Fibroblast of skin of right biceps (primary cell): ENCODE measurements at regions not wholly inside any gene's neighbourhood (a gene's known extent, or its start where the extent isn't known, plus 50 kb on each side); places are given as distances from the start of the nearest gene placed in this dataset.

Experiments used
- DNase-seq: peaks from one replicate; pipeline ENCODE4 v3.0.0-alpha.2; 2013

GRCh38 chrX:120690941-120691340 lies 61.1 kb upstream of the C1GALT1C1 start:
- no peak for DNase-seq

DNA sequence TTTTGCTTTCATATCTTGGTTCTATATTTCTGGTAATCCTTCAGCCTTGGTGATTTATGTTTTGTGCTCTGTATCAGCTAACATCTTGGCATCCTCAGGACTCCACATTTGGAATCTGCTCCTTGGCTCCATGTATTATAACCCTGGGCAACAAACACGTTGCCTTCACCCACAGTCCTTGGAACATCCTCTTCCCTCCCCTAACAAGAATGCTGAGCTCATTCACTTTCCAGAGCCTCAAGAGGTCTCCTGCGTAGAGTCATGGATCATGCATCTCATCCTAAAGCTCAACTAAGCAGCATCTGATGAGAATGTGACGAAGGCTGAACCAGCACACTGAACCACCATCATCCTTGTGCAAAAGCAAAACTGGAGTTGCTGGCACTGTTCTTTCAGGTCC lies 60.5 kb upstream of the C1GALT1C1 start:
- DNase-seq, result no peak

- DNase-seq, result no peak
These were observed 50.2 kb upstream of the C1GALT1C1 start for GRCh38 chrX:120680090-120680489.
